Right lobe of liver (tissue), 6 donors: ENCODE measurements at regions not wholly inside any gene's neighbourhood (a gene's known extent, or its start where the extent isn't known, plus 50 kb on each side); places are given as distances from the start of the nearest gene placed in this dataset.
A peak's percentile ranks its signal among the peaks of the same experiment; 100 is the strongest.

ENCODE experiments used
- ATAC-seq, 4 donors: fragments of 200-7000 bp; cut with Tn5 transposase; one replicate each; pipeline ENCODE4 v1.9.1; 2020; ENCODE audit warnings: mild to moderate bottlenecking in 4 of 4, moderate library complexity in 4 of 4
- DNase-seq, 3 donors: peaks; one replicate each; pipeline ENCODE4 v3.0.0-alpha.2; 2020
- H3K27ac ChIP-seq, 3 donors: fragments of 200-600 bp; one replicate each; pipeline ENCODE4 v1.8.0; 2022
- H3K27me3 ChIP-seq, 2 donors: fragments of 200-600 bp; one replicate each; pipeline ENCODE4 v1.8.0; 2022
- H3K36me3 ChIP-seq, 4 donors: fragments of 200-600 bp; sonication (generic) in 1 of 4; one replicate each; pipeline versions ENCODE4 v1.5.1 to v1.8.0; 2017 to 2022; ENCODE audit warnings: control low read depth in 1 of 4
- H3K4me1 ChIP-seq, 4 donors: fragments of 200-600 bp; sonication (generic) in 1 of 4; one replicate each; pipeline versions ENCODE4 v1.5.1 to v1.8.0; 2017 to 2022; ENCODE audit warnings: control low read depth in 1 of 4
- H3K4me3 ChIP-seq, 3 donors: fragments of 200-600 bp; one replicate each; pipeline ENCODE4 v1.8.0; 2022
- H3K9me3 ChIP-seq, 4 donors: fragments of 200-600 bp; sonication (generic) in 1 of 4; one replicate each; pipeline versions ENCODE4 v1.5.1 to v1.8.0; 2017 to 2022; ENCODE audit warnings: control low read depth in 1 of 4
- POLR2A ChIP-seq: fragments of 450-650 bp; IDR thresholded peaks from one replicate; pipeline ENCODE4 v1.6.1; 2017; ENCODE audit warnings: antibody characterized with exemption, mild to moderate bottlenecking
- WGBS: methylation state at CpG from one replicate; pipeline ENCODE4 v1.1.6; 2018; ENCODE audit warnings: low coverage, low lambda C conversion rate; ENCODE audit not compliant: insufficient coverage; ENCODE audit errors: missing lambda C conversion rate; 5-methylcytosine and 5-hydroxymethylcytosine counted together
- intact Hi-C, 2 donors: fragments of 100-400 bp; cut with DNase I; formaldehyde crosslinking; loops; one replicate each; pipeline versions ENCODE4 v1.11.2 to v1.14.1; 2022
- TF ChIP-seq, protein P1 (sequence below), 4 donors: fragments of 200-600 bp in 3 of 4; fragments of 450-650 bp in 1 of 4; IDR thresholded peaks; one replicate each; pipeline versions ENCODE4 v1.5.1 to v1.8.0; 2016 to 2022; ENCODE audit warnings: antibody characterized with exemption in 4 of 4, mild to moderate bottlenecking in 2 of 4
- donor health status: DM: no; HTN: yes; CAD: no.
- donor health status: DM: no; HTN: no; CAD: no.
- donor health status: DM: no; HTN: no; CAD: no.
- donor health status: DM: no; HTN: yes; CAD: no.
- donor health status: DM: no; HTN: yes; CAD: no.

DNA sequence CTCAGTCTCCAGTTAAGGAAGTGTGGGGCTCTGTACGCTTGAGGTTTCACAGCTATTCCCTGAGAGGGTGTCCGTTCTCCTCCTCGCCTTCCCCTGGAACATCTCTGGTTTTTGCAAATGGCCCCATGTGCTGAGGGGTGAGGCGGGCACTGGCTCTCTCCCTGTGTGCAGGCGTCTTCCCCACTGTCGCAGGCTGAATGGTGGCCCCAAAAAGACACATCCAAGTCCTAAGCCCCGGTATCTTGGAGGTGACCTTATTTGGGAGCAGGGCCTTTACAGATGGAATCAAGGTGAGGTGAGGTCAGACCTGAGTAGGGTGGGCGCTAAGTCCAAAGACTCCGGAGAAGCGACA lies 98.0 kb upstream of the TMPRSS2 start:
- intact Hi-C loops: no loop called here
- no peak for DNase-seq
- Histone ChIP-seq H3K27me3 (no peaks in the 10 kb centered on the region), H3K36me3 (no peaks in the 10 kb centered on the region), H3K27ac (no peak overlapping the region), H3K9me3 (no peaks in the 10 kb centered on the region), H3K4me3 (no peak overlapping the region), H3K4me1 (peaks cover 0 to 7% (median 0%) of the 10 kb centered on the region in 4 donors)
- WGBS: 93% methylated on average over 7 of the region's 10 CpGs
- TF ChIP-seq POLR2A: no peak
- TF ChIP-seq, protein P1, sequence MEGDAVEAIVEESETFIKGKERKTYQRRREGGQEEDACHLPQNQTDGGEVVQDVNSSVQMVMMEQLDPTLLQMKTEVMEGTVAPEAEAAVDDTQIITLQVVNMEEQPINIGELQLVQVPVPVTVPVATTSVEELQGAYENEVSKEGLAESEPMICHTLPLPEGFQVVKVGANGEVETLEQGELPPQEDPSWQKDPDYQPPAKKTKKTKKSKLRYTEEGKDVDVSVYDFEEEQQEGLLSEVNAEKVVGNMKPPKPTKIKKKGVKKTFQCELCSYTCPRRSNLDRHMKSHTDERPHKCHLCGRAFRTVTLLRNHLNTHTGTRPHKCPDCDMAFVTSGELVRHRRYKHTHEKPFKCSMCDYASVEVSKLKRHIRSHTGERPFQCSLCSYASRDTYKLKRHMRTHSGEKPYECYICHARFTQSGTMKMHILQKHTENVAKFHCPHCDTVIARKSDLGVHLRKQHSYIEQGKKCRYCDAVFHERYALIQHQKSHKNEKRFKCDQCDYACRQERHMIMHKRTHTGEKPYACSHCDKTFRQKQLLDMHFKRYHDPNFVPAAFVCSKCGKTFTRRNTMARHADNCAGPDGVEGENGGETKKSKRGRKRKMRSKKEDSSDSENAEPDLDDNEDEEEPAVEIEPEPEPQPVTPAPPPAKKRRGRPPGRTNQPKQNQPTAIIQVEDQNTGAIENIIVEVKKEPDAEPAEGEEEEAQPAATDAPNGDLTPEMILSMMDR (IDR thresholded peaks at IDR 0.05): no peak
- no peak for ATAC-seq

GRCh38 chr21:41605178-41605933 lies 97.4 kb upstream of the TMPRSS2 start:
- WGBS: 48% methylated on average over 5 of the region's 20 CpGs
- TF ChIP-seq, protein P1 (IDR thresholded peaks at IDR 0.05): no peak
- no peak for TF ChIP-seq POLR2A
- DNase-seq: peak; percentile 37 to 81 (median 70)
- Histone ChIP-seq H3K9me3 (no peaks in the 10 kb centered on the region), H3K4me3 (no peak overlapping the region), H3K27me3 (no peaks in the 10 kb centered on the region), H3K4me1 (peaks cover 0 to 7% (median 0%) of the 10 kb centered on the region in 4 donors), H3K36me3 (no peaks in the 10 kb centered on the region), H3K27ac (no peak overlapping the region)
- intact Hi-C loops: no loop called here
- ATAC-seq: peak; percentile 58 to 93 (median 78)

- H3K4me3 ChIP-seq: no peak overlapping the region
- no peaks in the 10 kb centered on the region for H3K27me3 ChIP-seq
- WGBS: 93% methylated on average over 8 of the region's 12 CpGs
- ATAC-seq (no peak), DNase-seq (no peak)
- peaks cover 0 to 7% (median 0%) of the 10 kb centered on the region in 4 donors for H3K4me1 ChIP-seq
- no peaks in the 10 kb centered on the region for H3K9me3 ChIP-seq
- TF ChIP-seq, protein P1 (IDR thresholded peaks at IDR 0.05): no peak
- intact Hi-C loops: no loop called here
- no peaks in the 10 kb centered on the region for H3K36me3 ChIP-seq
- no peak overlapping the region for H3K27ac ChIP-seq
Observed at GRCh38 chr21:41604583-41605041, 96.7 kb upstream of the TMPRSS2 start.

GRCh38 chr21:41603476-41603875 lies 95.5 kb upstream of the TMPRSS2 start:
- no peak overlapping the region for H3K27ac ChIP-seq
- H3K4me1 ChIP-seq: peaks cover 0 to 15% (median 0%) of the 10 kb centered on the region in 4 donors
- no peaks in the 10 kb centered on the region for H3K27me3 ChIP-seq
- no peak overlapping the region for H3K4me3 ChIP-seq
- 56% methylated on average over 5 of the region's 8 CpGs for WGBS
- intact Hi-C loops: no loop called here
- no peaks in the 10 kb centered on the region for H3K36me3 ChIP-seq
- ATAC-seq (no peak), DNase-seq (no peak)
- TF ChIP-seq POLR2A: no peak
- TF ChIP-seq, protein P1 (IDR thresholded peaks at IDR 0.05): no peak
- H3K9me3 ChIP-seq: no peaks in the 10 kb centered on the region
